GM10248 (cell line): ENCODE measurements at regions not wholly inside any gene's neighbourhood (a gene's known extent, or its start where the extent isn't known, plus 50 kb on each side); places are given as distances from the start of the nearest gene placed in this dataset.

ENCODE experiments used
- CTCF ChIA-PET: fragments of 300-600 bp; sonication (Branson Sonifier 250); formaldehyde crosslinking; extraction: SDS; loops from one replicate; lab custom pipeline; 2021; ENCODE audit warnings: antibody characterized with exemption; lab: Yijun Ruan, JAX
- POLR2A ChIA-PET: fragments of 350-650 bp; sonication (Branson Sonifier 250); formaldehyde crosslinking; extraction: SDS; loops from one replicate; lab custom pipeline; 2020; ENCODE audit warnings: antibody characterized with exemption; lab: Yijun Ruan, JAX
- DNase-seq: peaks from one replicate; pipeline ENCODE4 v3.0.0; 2012; ENCODE audit errors: extremely low spot score
- TF ChIP-seq, protein P1 (sequence below): IDR thresholded peaks from 2 replicates; pipeline ENCODE4 v1.5.1; 2012; ENCODE audit warnings: mild to moderate bottlenecking, low read depth; ENCODE audit errors: extremely low read depth, missing control alignments, control extremely low read depth

DNA sequence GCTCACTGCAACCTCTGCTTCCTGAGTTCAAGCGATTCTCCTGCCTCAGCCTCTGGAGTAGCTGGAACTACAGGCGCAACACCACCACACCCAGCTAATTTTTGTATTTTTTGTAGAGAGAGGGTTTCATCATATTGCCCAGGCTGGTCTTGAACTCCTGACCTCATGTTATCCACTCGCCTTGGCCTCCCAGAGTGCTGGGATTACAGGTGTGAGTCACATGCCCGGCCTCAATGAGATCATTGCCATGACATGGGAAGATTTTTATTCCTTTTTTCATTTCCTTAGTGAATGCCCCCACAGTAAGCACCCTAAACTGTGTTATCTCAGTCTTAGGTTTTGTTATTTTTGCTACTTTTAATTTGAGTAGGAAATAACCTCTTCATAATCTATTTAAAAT is 977.9 kb downstream of the BRINP3 start:
- CTCF ChIA-PET: interaction anchor here (1.7 kb wide), 1 partner anchor 11 kb away, joined by 3 read pairs; no protein-coding TSS in a partner anchor

DNA sequence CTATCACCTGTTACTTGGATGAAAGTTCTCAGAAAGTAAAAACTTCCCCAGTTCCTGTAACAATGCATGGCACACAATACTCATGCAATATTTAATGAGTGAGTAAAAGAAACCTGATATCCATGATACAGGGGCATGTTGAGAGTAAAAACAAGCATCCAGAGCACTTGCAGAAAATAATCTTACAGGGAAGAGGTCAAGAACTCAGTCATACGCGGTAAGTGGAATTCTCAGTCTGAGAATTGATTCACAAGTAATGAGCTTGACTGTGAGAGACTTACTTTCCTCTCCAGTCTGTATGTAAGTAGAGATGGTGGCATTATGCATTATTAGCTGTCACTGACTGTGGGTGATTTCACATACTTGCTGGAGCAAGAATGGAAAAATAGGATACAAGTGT is 976.9 kb downstream of the BRINP3 start:
- ChIA-PET POLR2A (no interaction called here), CTCF (interaction anchor here (1.2 kb wide), 2 partner anchors 10 to 16 kb away, joined by 3 read pairs; no protein-coding TSS in a partner anchor)
- no peak for DNase-seq
- TF ChIP-seq, protein P1, sequence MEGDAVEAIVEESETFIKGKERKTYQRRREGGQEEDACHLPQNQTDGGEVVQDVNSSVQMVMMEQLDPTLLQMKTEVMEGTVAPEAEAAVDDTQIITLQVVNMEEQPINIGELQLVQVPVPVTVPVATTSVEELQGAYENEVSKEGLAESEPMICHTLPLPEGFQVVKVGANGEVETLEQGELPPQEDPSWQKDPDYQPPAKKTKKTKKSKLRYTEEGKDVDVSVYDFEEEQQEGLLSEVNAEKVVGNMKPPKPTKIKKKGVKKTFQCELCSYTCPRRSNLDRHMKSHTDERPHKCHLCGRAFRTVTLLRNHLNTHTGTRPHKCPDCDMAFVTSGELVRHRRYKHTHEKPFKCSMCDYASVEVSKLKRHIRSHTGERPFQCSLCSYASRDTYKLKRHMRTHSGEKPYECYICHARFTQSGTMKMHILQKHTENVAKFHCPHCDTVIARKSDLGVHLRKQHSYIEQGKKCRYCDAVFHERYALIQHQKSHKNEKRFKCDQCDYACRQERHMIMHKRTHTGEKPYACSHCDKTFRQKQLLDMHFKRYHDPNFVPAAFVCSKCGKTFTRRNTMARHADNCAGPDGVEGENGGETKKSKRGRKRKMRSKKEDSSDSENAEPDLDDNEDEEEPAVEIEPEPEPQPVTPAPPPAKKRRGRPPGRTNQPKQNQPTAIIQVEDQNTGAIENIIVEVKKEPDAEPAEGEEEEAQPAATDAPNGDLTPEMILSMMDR: no peak

More for the DNA sequence above, 977.9 kb downstream of the BRINP3 start:
- POLR2A ChIA-PET: no interaction called here
- no peak for DNase-seq
- TF ChIP-seq, protein P1: no peak

DNA sequence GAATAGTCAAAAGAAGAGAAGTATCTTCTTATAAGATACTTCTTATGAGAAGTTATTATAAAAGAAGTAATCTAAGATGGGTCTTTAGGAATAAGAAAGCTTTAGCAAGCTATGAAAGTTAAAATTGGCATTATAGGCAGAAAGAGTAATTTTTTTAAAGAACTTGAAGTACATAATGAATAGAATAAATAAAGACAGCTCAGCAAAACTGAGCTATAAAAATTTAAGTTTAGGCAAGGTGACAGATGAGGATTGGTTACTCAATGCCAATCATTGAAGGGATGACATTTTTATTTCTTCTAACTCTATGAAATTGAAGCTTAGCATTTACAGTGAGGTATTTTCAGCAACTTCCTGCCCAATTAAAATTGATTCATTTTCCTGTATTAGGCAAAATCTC is 966.8 kb downstream of the BRINP3 start:
- TF ChIP-seq, protein P1: no peak
- POLR2A ChIA-PET: no interaction called here
- DNase-seq: no peak
- CTCF ChIA-PET: interaction anchor here (0.8 to 1.3 kb wide), 2 partner anchors 9 to 12 kb away, joined by 3 read pairs; no protein-coding TSS in a partner anchor

DNA sequence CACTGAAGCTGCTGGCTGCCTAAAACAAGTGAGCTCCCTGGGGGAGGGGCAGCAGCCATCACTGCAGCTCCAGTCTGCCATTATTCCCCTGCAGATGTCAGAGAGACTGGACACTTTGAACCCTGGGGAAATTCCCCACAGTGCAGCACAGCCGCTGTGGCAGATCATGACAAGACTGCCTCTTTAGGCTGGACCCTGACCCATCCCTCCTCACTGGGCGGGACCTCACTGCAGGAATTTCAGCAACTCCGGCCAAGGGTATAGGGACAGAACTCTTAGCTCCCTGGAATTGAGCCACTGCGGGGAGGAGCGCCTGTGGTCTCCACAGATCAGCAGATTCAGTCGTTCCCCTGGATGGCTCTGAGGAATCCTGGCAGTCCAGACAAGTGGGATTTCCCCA is 964.6 kb downstream of the BRINP3 start:
- POLR2A ChIA-PET: no interaction called here
- no peak for DNase-seq
- TF ChIP-seq, protein P1: no peak
- CTCF ChIA-PET: interaction anchor here (1.3 kb wide), 1 partner anchor 9 kb away, joined by 3 read pairs; no protein-coding TSS in a partner anchor

DNA sequence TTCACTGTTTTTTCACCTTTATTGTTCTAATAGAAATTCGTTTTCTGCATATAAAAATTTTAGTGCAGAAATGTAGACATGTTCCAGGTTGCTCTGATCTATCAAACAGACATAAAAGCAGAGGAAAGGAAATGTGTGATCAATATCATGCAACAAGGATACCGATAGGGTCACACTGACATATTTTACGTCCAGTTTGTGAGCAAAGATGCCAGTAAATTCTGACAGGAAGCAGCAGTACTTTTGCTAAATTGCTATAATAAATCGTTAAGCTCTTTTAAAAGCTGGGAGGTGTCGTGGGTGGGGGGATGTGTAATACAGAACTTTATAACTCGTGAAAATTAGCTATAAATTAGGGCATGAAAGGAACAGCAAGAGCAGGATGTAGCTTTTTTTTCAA is 955.2 kb downstream of the BRINP3 start:
- TF ChIP-seq, protein P1: no peak
- CTCF ChIA-PET: interaction anchor here (1.5 kb wide), 1 partner anchor 9 kb away, joined by 3 read pairs; no protein-coding TSS in a partner anchor
- POLR2A ChIA-PET: no interaction called here
- no peak for DNase-seq

DNA sequence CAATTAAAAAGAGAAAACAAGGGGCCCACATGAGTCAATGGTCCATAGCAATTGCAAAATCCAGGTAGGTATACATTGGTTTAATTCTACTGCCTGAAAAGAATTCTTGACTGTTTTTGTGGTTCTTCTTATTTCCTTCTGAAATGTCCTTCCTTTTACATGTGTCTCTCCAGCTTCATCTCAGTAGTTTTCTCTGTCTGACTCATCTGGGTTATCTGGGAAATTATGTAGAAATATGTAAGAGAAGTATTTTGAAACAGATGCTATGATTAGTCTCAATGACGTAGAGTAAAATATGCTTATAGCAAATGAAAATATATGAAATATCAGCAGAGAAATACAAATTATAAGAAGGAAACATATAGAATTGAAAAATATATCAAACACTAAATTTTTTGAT is 953.2 kb downstream of the BRINP3 start:
- DNase-seq: no peak
- ChIA-PET CTCF (no interaction called here), POLR2A (no interaction called here)
- TF ChIP-seq, protein P1: no peak
